OCI-LY1 (cell line): ENCODE measurements at regions not wholly inside any gene's neighbourhood (a gene's known extent, or its start where the extent isn't known, plus 50 kb on each side); places are given as distances from the start of the nearest gene placed in this dataset.
A peak's percentile ranks its signal among the peaks of the same experiment; 100 is the strongest.

Experiments used
- H2AFZ ChIP-seq: fragments of 200-600 bp; sonication (generic), shearing (Covaris generic); 2 replicates; pipeline ENCODE4 v1.6.0; 2014; ENCODE audit warnings: antibody characterized with exemption, mild to moderate bottlenecking, low read length
- H3F3A ChIP-seq: fragments of 200-600 bp; sonication (generic), shearing (Covaris generic); 2 replicates; pipeline ENCODE4 v1.6.0; 2014; ENCODE audit warnings: mild to moderate bottlenecking, antibody characterized with exemption, low read length, moderate library complexity; ENCODE audit not compliant: insufficient read depth
- H3K27ac ChIP-seq: fragments of 200-600 bp; sonication (generic); 2 replicates; pipeline ENCODE4 v1.5.1; 2014; ENCODE audit warnings: low read length, mixed run types, mild to moderate bottlenecking, low read depth; ENCODE audit not compliant: poor library complexity, severe bottlenecking
- H3K27me3 ChIP-seq: fragments of 200-600 bp; sonication (generic); 2 replicates; pipeline ENCODE4 v1.6.0; 2014; ENCODE audit warnings: antibody characterized with exemption, mild to moderate bottlenecking, low read length, moderate library complexity; ENCODE audit not compliant: insufficient read depth
- H3K36me3 ChIP-seq: fragments of 200-600 bp; sonication (generic); 2 replicates; pipeline ENCODE4 v1.6.1; 2014; ENCODE audit warnings: mild to moderate bottlenecking, antibody characterized with exemption, low read length, moderate library complexity, mixed read lengths; ENCODE audit not compliant: insufficient read depth
- H3K4me1 ChIP-seq: fragments of 200-600 bp; sonication (generic); 2 replicates; pipeline ENCODE4 v1.5.1; 2014; ENCODE audit warnings: mild to moderate bottlenecking, low read length, moderate library complexity; ENCODE audit not compliant: insufficient read depth, severe bottlenecking
- H3K4me2 ChIP-seq: fragments of 200-600 bp; sonication (generic), shearing (Covaris generic); 2 replicates; pipeline ENCODE4 v1.6.1; 2014; ENCODE audit warnings: low read length
- H3K4me3 ChIP-seq: fragments of 200-600 bp; sonication (generic); 2 replicates; pipeline ENCODE4 v1.5.1; 2014; ENCODE audit warnings: low read length, low read depth, mild to moderate bottlenecking, mixed read lengths; ENCODE audit not compliant: poor library complexity, severe bottlenecking
- H3K79me2 ChIP-seq: fragments of 200-600 bp; shearing (Covaris generic); 2 replicates; pipeline ENCODE4 v1.6.1; 2016; ENCODE audit warnings: mixed run types, low read length, mixed read lengths; ENCODE audit not compliant: insufficient read depth
- H3K9ac ChIP-seq: fragments of 200-600 bp; sonication (generic), shearing (Covaris generic); 2 replicates; pipeline ENCODE4 v1.6.1; 2014; ENCODE audit warnings: mild to moderate bottlenecking, low read length, mixed read lengths
- H3K9me2 ChIP-seq: fragments of 200-600 bp; sonication (generic), shearing (Covaris generic); 2 replicates; pipeline ENCODE4 v1.6.1; 2014; ENCODE audit warnings: low read depth, mild to moderate bottlenecking, low read length, mixed read lengths
- H3K9me3 ChIP-seq: fragments of 200-600 bp; shearing (Covaris generic); 2 replicates; pipeline ENCODE4 v1.6.1; 2014; ENCODE audit warnings: low read length, mixed read lengths
- H4K20me1 ChIP-seq: fragments of 200-600 bp; sonication (generic), shearing (Covaris generic); 2 replicates; pipeline ENCODE4 v1.6.0; 2016; ENCODE audit warnings: mild to moderate bottlenecking, low read length; ENCODE audit not compliant: insufficient read depth
- CTCF ChIP-seq: fragments of 200-600 bp; sonication (generic), shearing (Covaris generic); IDR thresholded peaks from 2 replicates; pipeline ENCODE4 v1.5.1; 2017; ENCODE audit warnings: mild to moderate bottlenecking, antibody characterized with exemption, low read length, moderate library complexity, mixed read lengths
- EZH2 ChIP-seq: fragments of 200-600 bp; sonication (generic), shearing (Covaris generic); IDR thresholded peaks from 2 replicates; pipeline ENCODE4 v1.8.0; 2017; ENCODE audit warnings: borderline replicate concordance, mixed run types, mild to moderate bottlenecking, antibody characterized with exemption, low read length, moderate library complexity, mixed read lengths

GRCh38 chr18:60319129-60319528, 53.4 kb downstream of the MC4R start:
- Histone ChIP-seq H3K4me2 (no peak overlapping the region), H3K36me3 (no peaks in the 10 kb centered on the region), H3K9me2 (no peaks in the 10 kb centered on the region), H3K9ac (no peak overlapping the region), H3K27ac (no peak overlapping the region), H3K4me3 (no peak overlapping the region), H4K20me1 (no peaks in the 10 kb centered on the region), H3K9me3 (peaks cover 4% of the 10 kb centered on the region), H3F3A (no peaks in the 10 kb centered on the region), H3K27me3 (no peaks in the 10 kb centered on the region), H3K79me2 (no peaks in the 10 kb centered on the region), H2AFZ (no peak overlapping the region), H3K4me1 (no peaks in the 10 kb centered on the region)
- TF ChIP-seq EZH2 (no peak), CTCF (no peak)

- Histone ChIP-seq H3K9me2 (no peaks in the 10 kb centered on the region), H2AFZ (no peak overlapping the region), H3K79me2 (no peaks in the 10 kb centered on the region), H3K9ac (no peak overlapping the region), H3K4me2 (no peak overlapping the region), H3F3A (no peaks in the 10 kb centered on the region), H3K36me3 (no peaks in the 10 kb centered on the region), H3K9me3 (peaks cover 4% of the 10 kb centered on the region; the same call in 1 of the 2 replicates), H3K27ac (no peak overlapping the region), H3K4me3 (no peak overlapping the region), H4K20me1 (no peaks in the 10 kb centered on the region), H3K27me3 (no peaks in the 10 kb centered on the region), H3K4me1 (no peaks in the 10 kb centered on the region)
- no peak for TF ChIP-seq EZH2
- no peak for TF ChIP-seq CTCF
These were observed 60.8 kb downstream of the MC4R start for GRCh38 chr18:60311676-60312360.

- no peak for TF ChIP-seq CTCF
- no peak for TF ChIP-seq EZH2
- Histone ChIP-seq H3K79me2 (no peaks in the 10 kb centered on the region), H3K27me3 (no peaks in the 10 kb centered on the region), H3K9me3 (no peaks in the 10 kb centered on the region), H3F3A (no peaks in the 10 kb centered on the region), H3K9ac (no peak overlapping the region), H3K4me1 (peaks cover 10% of the 10 kb centered on the region), H3K36me3 (no peaks in the 10 kb centered on the region), H2AFZ (peak overlapping the region; percentile 75; the same call in 1 of the 2 replicates), H3K4me3 (no peak overlapping the region), H3K9me2 (no peaks in the 10 kb centered on the region), H3K27ac (no peak overlapping the region), H4K20me1 (no peaks in the 10 kb centered on the region), H3K4me2 (peak overlapping the region; percentile 45)
These were observed 76.9 kb downstream of the MC4R start for GRCh38 chr18:60295674-60296073.
